IMR-90 (cell line): ENCODE measurements at regions not wholly inside any gene's neighbourhood (a gene's known extent, or its start where the extent isn't known, plus 50 kb on each side); places are given as distances from the start of the nearest gene placed in this dataset.

Experiments used
- BHLHE40 ChIP-seq: fragments of 150-350 bp; IDR thresholded peaks from 2 replicates; pipeline ENCODE4 v1.6.1; 2016; ENCODE audit warnings: mild to moderate bottlenecking, low read depth, low read length
- CEBPB ChIP-seq: IDR thresholded peaks from 2 replicates; pipeline ENCODE4 v1.6.1; 2012; ENCODE audit warnings: low read depth, low read length, improper control_type of control experiment
- CHD1 ChIP-seq: IDR thresholded peaks from 2 replicates; pipeline ENCODE4 v1.6.1; 2012; ENCODE audit warnings: low read depth, low read length, improper control_type of control experiment
- MAZ ChIP-seq: IDR thresholded peaks from 2 replicates; pipeline ENCODE4 v1.6.1; 2012; ENCODE audit warnings: low read depth, mild to moderate bottlenecking, low read length, improper control_type of control experiment, moderate library complexity, borderline replicate concordance
- MXI1 ChIP-seq: IDR thresholded peaks from 2 replicates; pipeline ENCODE4 v1.6.1; 2012; ENCODE audit warnings: low read depth, mild to moderate bottlenecking, low read length, moderate library complexity, borderline replicate concordance
- POLR2A ChIP-seq: IDR thresholded peaks from 2 replicates; pipeline ENCODE4 v1.6.1; 2012; ENCODE audit warnings: mild to moderate bottlenecking, low read depth, low read length
- RAD21 ChIP-seq: IDR thresholded peaks from 2 replicates; pipeline ENCODE4 v1.6.1; 2012; ENCODE audit warnings: low read length, improper control_type of control experiment
- RCOR1 ChIP-seq: IDR thresholded peaks from 2 replicates; pipeline ENCODE4 v1.6.1; 2012; ENCODE audit warnings: mild to moderate bottlenecking, low read length, improper control_type of control experiment; ENCODE audit not compliant: insufficient replicate concordance
- SMC3 ChIP-seq: fragments of 150-350 bp; IDR thresholded peaks from 2 replicates; pipeline ENCODE4 v1.6.1; 2016; ENCODE audit warnings: low read depth, mild to moderate bottlenecking, antibody characterized with exemption, low read length, moderate library complexity
- USF2 ChIP-seq: fragments of 150-350 bp; IDR thresholded peaks from 2 replicates; pipeline ENCODE4 v1.6.1; 2017; ENCODE audit warnings: mild to moderate bottlenecking, antibody characterized with exemption, low read length, low read depth
- TF ChIP-seq, protein P1 (sequence below): conservative IDR thresholded peaks from 2 replicates; pipeline ENCODE4 v1.5.1; 2012; ENCODE audit warnings: mild to moderate bottlenecking, low read depth, low read length, improper control_type of control experiment

GRCh38 chr6:14440940-14441781 lies 323.6 kb downstream of the CD83 start:
- TF ChIP-seq, protein P1, sequence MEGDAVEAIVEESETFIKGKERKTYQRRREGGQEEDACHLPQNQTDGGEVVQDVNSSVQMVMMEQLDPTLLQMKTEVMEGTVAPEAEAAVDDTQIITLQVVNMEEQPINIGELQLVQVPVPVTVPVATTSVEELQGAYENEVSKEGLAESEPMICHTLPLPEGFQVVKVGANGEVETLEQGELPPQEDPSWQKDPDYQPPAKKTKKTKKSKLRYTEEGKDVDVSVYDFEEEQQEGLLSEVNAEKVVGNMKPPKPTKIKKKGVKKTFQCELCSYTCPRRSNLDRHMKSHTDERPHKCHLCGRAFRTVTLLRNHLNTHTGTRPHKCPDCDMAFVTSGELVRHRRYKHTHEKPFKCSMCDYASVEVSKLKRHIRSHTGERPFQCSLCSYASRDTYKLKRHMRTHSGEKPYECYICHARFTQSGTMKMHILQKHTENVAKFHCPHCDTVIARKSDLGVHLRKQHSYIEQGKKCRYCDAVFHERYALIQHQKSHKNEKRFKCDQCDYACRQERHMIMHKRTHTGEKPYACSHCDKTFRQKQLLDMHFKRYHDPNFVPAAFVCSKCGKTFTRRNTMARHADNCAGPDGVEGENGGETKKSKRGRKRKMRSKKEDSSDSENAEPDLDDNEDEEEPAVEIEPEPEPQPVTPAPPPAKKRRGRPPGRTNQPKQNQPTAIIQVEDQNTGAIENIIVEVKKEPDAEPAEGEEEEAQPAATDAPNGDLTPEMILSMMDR: no peak
- no peak for TF ChIP-seq POLR2A
- no peak for TF ChIP-seq MXI1
- no peak for TF ChIP-seq RAD21
- TF ChIP-seq USF2: no peak
- no peak for TF ChIP-seq CEBPB
- TF ChIP-seq BHLHE40: no peak
- TF ChIP-seq CHD1: no peak
- TF ChIP-seq MAZ: no peak
- TF ChIP-seq RCOR1: no peak
- TF ChIP-seq SMC3: no peak
